ENCODE measurements at regions not wholly inside any gene's neighbourhood (a gene's known extent, or its start where the extent isn't known, plus 50 kb on each side); places are given as distances from the start of the nearest gene placed in this dataset.

DNA sequence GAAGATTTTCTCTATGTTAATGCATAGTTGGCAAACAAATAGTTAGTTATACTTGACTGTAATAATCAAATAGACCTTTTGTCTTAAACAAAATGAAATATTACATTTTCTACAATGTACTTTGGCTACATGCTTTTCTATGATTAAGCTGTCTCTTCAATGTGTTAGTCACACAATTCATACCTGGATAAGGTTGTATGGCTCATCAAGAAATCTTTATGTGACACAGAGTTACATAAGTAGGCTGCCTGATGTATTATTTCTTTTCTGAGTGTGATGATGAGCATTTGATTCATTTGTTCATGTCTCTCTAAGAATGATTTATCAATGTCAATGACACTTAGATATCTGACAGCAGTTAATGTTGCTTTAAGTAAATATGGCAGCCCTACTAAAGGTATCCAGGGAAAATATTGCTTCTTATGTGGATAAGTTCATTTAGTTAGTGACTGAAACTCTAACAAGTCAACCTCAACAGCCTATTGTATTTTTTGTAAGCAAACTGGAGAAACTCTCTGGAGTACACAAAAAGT lies 157.4 kb upstream of the SOX2 start:
- no peak for TF ChIP-seq POLR2A (IDR thresholded peaks at IDR 0.05; ENCODE audit: low read length)
- TF ChIP-seq GATA1 (IDR thresholded peaks at IDR 0.05; ENCODE audit: low read depth, low read length), result no peak
